HepG2 (cell line): ENCODE measurements at regions not wholly inside any gene's neighbourhood (a gene's known extent, or its start where the extent isn't known, plus 50 kb on each side); places are given as distances from the start of the nearest gene placed in this dataset.

Source experiments
- CREM ChIP-seq, 2 experiments: sonication (generic) in 1 of 2; formaldehyde crosslinking in 1 of 2; IDR thresholded peaks; 2 replicates each; pipeline versions ENCODE4 v1.4.0 to v1.6.1; 2016 to 2020; ENCODE audit warnings: antibody characterized with exemption in 1 of 2, mild to moderate bottlenecking in 1 of 2, missing genetic modification reagents in 1 of 2
- ELF4 ChIP-seq: sonication (generic); formaldehyde crosslinking; IDR thresholded peaks from 2 replicates; pipeline ENCODE4 v1.5.0; 2020; ENCODE audit warnings: missing genetic modification reagents, mild to moderate bottlenecking, moderate library complexity, borderline replicate concordance
- KLF16 ChIP-seq, 2 experiments: sonication (generic) in 1 of 2; formaldehyde crosslinking in 1 of 2; IDR thresholded peaks; 2 replicates each; pipeline versions ENCODE4 v1.6.1 to v1.8.0; 2016 to 2023; ENCODE audit warnings: missing genetic modification reagents in 2 of 2, missing compliant biosample characterization in 1 of 2
- MYC ChIP-seq: sonication (generic); formaldehyde crosslinking; IDR thresholded peaks from 2 replicates; pipeline ENCODE4 v1.9.0; 2021; ENCODE audit warnings: missing genetic modification reagents, borderline replicate concordance
- NR2C2 ChIP-seq: sonication (generic); formaldehyde crosslinking; IDR thresholded peaks from 2 replicates; pipeline ENCODE4 v1.4.0; 2020; ENCODE audit warnings: missing genetic modification reagents, mild to moderate bottlenecking, moderate library complexity, borderline replicate concordance
- RNF2 ChIP-seq: fragments of 450-650 bp; conservative IDR thresholded peaks from 2 replicates; pipeline ENCODE4 v1.6.1; 2016; ENCODE audit warnings: low read depth
- TARDBP ChIP-seq: sonication (generic); formaldehyde crosslinking; IDR thresholded peaks from 2 replicates; pipeline ENCODE4 v1.8.0; 2022; ENCODE audit warnings: mild to moderate bottlenecking, missing genetic modification reagents
- ZFX ChIP-seq: sonication (generic); formaldehyde crosslinking; IDR thresholded peaks from 2 replicates; pipeline ENCODE4 v1.4.0; 2020; ENCODE audit warnings: mild to moderate bottlenecking, low read depth, missing genetic modification reagents, moderate library complexity
- ZMYM3 ChIP-seq: sonication (generic); formaldehyde crosslinking; IDR thresholded peaks from 2 replicates; pipeline ENCODE4 v1.5.1; 2020; ENCODE audit warnings: mild to moderate bottlenecking, missing genetic modification reagents
- ZNF20 ChIP-seq: sonication (generic); formaldehyde crosslinking; IDR thresholded peaks from 2 replicates; pipeline ENCODE4 v1.4.0; 2020; ENCODE audit warnings: mild to moderate bottlenecking, moderate library complexity, missing genetic modification reagents
- ZNF350 ChIP-seq: sonication (generic); formaldehyde crosslinking; IDR thresholded peaks from 2 replicates; pipeline ENCODE4 v1.4.0; 2020; ENCODE audit warnings: mild to moderate bottlenecking, low read depth, missing genetic modification reagents, borderline replicate concordance
- TF ChIP-seq, protein P1 (sequence below): sonication (generic); formaldehyde crosslinking; IDR thresholded peaks from 2 replicates; pipeline ENCODE4 v1.4.0; 2020; ENCODE audit warnings: missing genetic modification reagents

DNA sequence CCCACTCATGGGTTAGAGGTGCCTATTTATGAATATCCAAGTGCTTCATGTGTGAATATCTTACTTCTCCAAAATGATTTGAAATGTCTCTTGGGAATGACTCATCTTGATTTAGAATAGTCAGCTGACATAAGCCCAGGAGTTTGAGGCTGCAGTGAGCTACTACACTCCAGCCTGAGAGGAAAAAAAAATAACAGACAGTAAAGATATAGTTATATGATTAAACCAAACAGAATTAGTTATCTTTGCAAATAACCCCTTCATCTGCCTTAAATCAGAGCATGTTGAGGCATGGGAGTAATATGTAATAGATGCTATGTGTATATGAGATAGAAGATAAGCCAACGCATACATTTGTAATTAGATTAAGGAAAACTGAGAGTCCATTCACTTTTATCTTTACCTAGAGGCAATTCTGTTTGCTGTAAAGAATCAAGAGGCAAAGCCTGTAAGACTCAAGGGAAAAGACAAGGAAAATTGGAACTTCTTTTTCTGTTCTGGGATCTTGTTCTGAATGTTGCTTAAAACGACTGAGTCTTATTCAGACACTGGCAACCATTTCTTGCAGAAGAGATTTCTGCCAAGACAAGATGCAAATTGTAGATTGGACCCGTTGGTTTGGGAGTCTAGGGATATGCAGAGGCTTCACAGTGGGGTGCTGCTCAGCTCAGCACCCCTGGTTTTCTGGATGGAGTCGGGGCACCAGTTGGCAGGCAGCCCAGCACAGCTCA lies 104.4 kb downstream of the LIPG start:
- TF ChIP-seq ZFX (no peak), ZNF350 (CRISPR knock-in tag) (no peak), ELF4 (no peak), RNF2 (no peak), NR2C2 (CRISPR knock-in tag) (no peak), ZMYM3 (CRISPR knock-in tag) (no peak), CREM (IDR thresholded peaks at IDR 0.05) (no peak), CREM (CRISPR knock-in tag; IDR thresholded peaks at IDR 0.05) (no peak), KLF16 (CRISPR knock-in tag; IDR thresholded peaks at IDR 0.05) (no peak), TARDBP (CRISPR knock-in tag) (no peak), MYC (CRISPR knock-in tag) (no peak), ZNF20 (CRISPR knock-in tag) (no peak)
- TF ChIP-seq, protein P1, sequence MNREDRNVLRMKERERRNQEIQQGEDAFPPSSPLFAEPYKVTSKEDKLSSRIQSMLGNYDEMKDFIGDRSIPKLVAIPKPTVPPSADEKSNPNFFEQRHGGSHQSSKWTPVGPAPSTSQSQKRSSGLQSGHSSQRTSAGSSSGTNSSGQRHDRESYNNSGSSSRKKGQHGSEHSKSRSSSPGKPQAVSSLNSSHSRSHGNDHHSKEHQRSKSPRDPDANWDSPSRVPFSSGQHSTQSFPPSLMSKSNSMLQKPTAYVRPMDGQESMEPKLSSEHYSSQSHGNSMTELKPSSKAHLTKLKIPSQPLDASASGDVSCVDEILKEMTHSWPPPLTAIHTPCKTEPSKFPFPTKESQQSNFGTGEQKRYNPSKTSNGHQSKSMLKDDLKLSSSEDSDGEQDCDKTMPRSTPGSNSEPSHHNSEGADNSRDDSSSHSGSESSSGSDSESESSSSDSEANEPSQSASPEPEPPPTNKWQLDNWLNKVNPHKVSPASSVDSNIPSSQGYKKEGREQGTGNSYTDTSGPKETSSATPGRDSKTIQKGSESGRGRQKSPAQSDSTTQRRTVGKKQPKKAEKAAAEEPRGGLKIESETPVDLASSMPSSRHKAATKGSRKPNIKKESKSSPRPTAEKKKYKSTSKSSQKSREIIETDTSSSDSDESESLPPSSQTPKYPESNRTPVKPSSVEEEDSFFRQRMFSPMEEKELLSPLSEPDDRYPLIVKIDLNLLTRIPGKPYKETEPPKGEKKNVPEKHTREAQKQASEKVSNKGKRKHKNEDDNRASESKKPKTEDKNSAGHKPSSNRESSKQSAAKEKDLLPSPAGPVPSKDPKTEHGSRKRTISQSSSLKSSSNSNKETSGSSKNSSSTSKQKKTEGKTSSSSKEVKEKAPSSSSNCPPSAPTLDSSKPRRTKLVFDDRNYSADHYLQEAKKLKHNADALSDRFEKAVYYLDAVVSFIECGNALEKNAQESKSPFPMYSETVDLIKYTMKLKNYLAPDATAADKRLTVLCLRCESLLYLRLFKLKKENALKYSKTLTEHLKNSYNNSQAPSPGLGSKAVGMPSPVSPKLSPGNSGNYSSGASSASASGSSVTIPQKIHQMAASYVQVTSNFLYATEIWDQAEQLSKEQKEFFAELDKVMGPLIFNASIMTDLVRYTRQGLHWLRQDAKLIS (CRISPR knock-in tag): no peak
